Stimulated activated naive B cell treated with anti-CD40 and anti-IgM and Interleukin-4, amounts not matched to agents 10 μg/mL and 1 μg/mL and 100 μg/mL, for 72 hours (primary cell): ENCODE measurements at regions not wholly inside any gene's neighbourhood (a gene's known extent, or its start where the extent isn't known, plus 50 kb on each side); places are given as distances from the start of the nearest gene placed in this dataset.

Experiments used
- ATAC-seq, 2 donors: fragments of 150-1000 bp; cut with Tn5 transposase; replicated peaks; 2 replicates each; pipeline ENCODE4 v1.10.0; 2021; ENCODE audit warnings: moderate library complexity in 1 of 2
- DNase-seq: peaks from one replicate; pipeline ENCODE4 v3.0.0; 2021
- H3K27ac Mint-ChIP-seq: one replicate; pipeline ENCODE4 v1.8.0; 2022; ENCODE audit warnings: mild to moderate bottlenecking, mixed read lengths
- H3K27me3 Mint-ChIP-seq, 2 donors: one replicate each; pipeline ENCODE4 v1.8.0; 2022; ENCODE audit warnings: mixed read lengths in 2 of 2
- H3K36me3 Mint-ChIP-seq, 2 donors: one replicate each; pipeline ENCODE4 v1.8.0; 2022; ENCODE audit warnings: mixed read lengths in 2 of 2, mild to moderate bottlenecking in 1 of 2
- H3K4me1 Mint-ChIP-seq, 2 donors: one replicate each; pipeline ENCODE4 v1.8.0; 2022; ENCODE audit warnings: mixed read lengths in 2 of 2, mild to moderate bottlenecking in 1 of 2
- H3K4me3 Mint-ChIP-seq, 2 donors: one replicate each; pipeline ENCODE4 v1.8.0; 2022; ENCODE audit warnings: mild to moderate bottlenecking in 2 of 2, mixed read lengths in 2 of 2, moderate library complexity in 1 of 2
- H3K9me3 Mint-ChIP-seq, 2 donors: one replicate each; pipeline ENCODE4 v1.8.0; 2022; ENCODE audit warnings: mixed read lengths in 2 of 2, mild to moderate bottlenecking in 1 of 2

DNA sequence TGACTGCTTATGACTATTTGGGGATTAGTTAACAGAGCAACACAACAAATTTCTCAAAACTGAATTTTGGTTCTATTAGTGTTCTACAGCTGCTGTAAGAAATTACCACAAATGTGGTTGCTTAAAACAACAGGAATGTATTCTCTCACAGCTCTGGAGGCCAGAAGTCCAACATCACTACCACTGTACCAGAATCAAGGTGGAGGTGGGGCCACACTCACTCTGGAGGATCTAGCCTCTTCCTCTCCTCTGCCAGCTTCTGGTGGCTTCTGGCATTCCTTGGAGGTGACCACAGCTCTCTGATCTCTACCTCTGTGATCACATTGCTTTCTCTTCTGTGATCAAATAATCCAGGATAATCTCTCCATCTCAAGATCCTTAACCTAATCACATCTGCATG is 194.7 kb upstream of the BMPER start:
- H3K4me3 Mint-ChIP-seq: no peak overlapping the region
- H3K9me3 Mint-ChIP-seq: peaks cover 0 to 2% of the 10 kb centered on the region in 2 donors
- peaks cover 0 to 2% of the 10 kb centered on the region in 2 donors for H3K36me3 Mint-ChIP-seq
- no peak for ATAC-seq
- no peak for DNase-seq
- H3K4me1 Mint-ChIP-seq: no peaks in the 10 kb centered on the region
- H3K27me3 Mint-ChIP-seq: peaks cover 10 to 15% of the 10 kb centered on the region in 2 donors
- no peak overlapping the region for H3K27ac Mint-ChIP-seq

DNA sequence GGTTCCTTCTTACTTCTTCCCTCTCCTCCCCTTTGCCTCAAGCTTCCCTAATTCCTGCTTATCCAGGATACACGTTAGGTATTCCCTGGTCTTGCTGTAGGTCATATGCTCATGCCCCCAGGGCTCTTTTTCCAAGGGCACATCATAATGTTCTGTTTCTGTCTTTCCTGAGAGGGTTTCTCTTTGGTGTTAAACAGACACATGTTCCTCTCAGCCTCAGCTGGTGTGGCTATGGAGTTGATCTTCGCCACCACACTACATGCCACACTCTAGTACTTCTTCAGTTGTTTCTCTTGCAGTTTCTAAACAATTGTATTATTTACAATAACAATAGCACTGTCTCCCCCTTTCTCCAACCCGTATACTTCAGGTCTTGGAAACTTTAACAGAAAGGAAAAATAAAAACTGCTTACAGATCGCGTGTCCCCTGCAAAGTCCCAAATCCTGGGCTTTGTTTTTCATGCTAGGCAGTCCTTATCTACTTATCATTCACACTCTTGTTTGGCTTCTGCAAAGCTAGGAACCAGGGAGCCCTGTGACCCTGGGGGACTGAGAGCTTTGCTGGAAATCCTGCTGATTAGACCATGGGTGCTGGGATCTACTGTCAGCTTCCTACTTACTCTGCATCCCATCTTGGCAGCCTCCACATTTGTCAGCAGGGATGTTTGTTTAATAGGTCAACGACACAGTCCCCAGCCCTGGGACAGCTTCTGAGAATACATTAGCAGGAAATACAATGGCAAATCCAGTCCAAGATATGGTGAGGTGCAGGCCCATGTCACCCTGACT is 193.9 kb upstream of the BMPER start:
- H3K27ac Mint-ChIP-seq: no peak overlapping the region
- peaks cover 0 to 2% of the 10 kb centered on the region in 2 donors for H3K36me3 Mint-ChIP-seq
- peaks cover 10 to 15% of the 10 kb centered on the region in 2 donors for H3K27me3 Mint-ChIP-seq
- no peak overlapping the region for H3K4me3 Mint-ChIP-seq
- H3K4me1 Mint-ChIP-seq: no peaks in the 10 kb centered on the region
- H3K9me3 Mint-ChIP-seq: peaks cover 0 to 2% of the 10 kb centered on the region in 2 donors
- ATAC-seq (no peak), DNase-seq (no peak)

DNA sequence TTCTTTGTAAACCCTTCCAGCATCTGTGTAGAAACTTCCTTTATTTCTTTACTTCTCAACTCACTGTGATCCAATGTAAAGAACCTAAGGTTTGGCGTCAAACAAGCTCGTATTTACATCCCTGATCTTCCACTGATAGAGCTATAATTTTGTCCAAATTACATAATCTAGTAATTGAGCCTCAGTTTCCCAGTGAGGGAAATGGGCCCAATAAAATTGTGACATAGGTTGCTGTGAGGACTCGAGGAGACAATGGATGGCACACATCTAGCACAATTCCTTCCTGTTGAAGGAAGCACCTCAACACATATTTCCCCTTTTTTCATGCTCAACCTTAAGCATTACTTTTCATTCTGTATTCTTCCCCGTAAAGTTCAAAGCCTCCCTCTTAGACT is 193.3 kb upstream of the BMPER start:
- Mint-ChIP-seq H3K27ac (no peak overlapping the region), H3K9me3 (peaks cover 0 to 2% of the 10 kb centered on the region in 2 donors), H3K27me3 (peaks cover 10 to 15% of the 10 kb centered on the region in 2 donors), H3K4me3 (no peak overlapping the region), H3K4me1 (no peaks in the 10 kb centered on the region), H3K36me3 (peaks cover 0 to 2% of the 10 kb centered on the region in 2 donors)
- DNase-seq (no peak), ATAC-seq (no peak)

DNA sequence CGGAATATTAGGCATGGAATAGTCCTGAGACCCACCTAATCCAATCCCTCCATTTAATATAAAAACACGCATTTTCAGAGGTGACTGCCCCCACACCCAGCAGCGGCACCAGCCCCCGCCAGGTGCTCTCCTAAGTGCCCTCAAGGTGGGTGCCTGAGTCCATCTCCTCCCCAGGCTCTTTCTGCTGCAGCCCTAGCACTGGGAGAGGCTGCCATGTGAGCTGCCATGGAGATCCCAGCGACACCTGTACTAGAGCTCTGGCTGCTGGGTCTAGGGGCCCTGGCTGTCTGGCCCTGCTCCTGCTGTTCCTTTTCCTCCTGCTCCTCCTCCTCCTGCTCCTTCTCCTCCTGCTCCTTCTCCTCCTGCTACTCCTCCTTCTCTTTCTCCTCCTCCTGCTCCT is 191.1 kb upstream of the BMPER start:
- DNase-seq: no peak
- Mint-ChIP-seq H3K4me1 (no peaks in the 10 kb centered on the region), H3K36me3 (peaks cover under 1 to 2% of the 10 kb centered on the region in 2 donors), H3K27me3 (peaks cover 13 to 21% of the 10 kb centered on the region in 2 donors), H3K4me3 (no peak overlapping the region), H3K27ac (no peak overlapping the region), H3K9me3 (peaks cover 0 to 2% of the 10 kb centered on the region in 2 donors)
- ATAC-seq: no peak

DNA sequence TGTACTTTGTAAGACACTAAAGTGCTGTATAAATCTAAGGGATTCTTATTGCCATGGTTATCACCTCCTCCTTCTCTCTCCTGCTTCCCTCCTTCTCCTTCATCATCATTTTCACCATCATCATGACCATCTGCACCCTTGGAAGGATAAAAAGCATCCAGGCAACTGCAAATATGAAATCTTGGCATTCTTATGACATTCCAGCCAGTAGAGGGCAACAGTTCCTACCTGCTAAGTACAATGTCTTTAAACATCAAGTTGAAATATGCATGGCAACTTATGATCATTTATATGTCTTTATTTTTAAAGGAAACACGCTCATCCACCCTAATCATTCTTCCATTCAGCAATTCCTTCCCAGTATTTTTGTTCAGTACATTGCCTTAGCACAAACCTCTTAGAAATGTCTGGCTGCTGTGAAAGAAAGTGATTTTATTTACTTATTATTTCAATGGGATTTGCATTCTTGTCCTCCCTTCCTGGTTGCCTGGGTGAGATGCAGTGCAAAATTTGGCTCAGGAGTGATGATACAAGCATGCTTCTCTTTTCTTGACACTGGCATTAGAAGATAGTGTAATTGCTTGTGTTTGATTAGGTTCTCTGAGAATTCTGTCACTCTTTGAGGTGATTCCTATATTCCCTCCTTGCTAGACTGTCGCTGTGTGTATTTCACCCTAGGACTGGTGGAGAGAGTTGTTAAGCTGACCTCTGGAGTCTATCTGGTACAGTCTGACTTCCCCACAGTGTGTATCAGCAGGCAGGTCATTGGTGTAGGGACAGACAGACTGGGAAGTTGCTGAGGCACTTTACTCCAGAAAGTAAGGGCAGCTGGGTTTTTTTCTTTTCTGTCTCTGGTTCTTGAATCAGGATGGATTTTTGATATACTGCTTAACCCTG is 188.5 kb upstream of the BMPER start:
- peaks cover 13 to 21% of the 10 kb centered on the region in 2 donors for H3K27me3 Mint-ChIP-seq
- DNase-seq: no peak
- H3K27ac Mint-ChIP-seq: no peak overlapping the region
- H3K4me1 Mint-ChIP-seq: no peaks in the 10 kb centered on the region
- peaks cover 3 to 5% of the 10 kb centered on the region in 2 donors for H3K36me3 Mint-ChIP-seq
- ATAC-seq: no peak
- no peak overlapping the region for H3K4me3 Mint-ChIP-seq
- H3K9me3 Mint-ChIP-seq: peaks cover 0 to 2% of the 10 kb centered on the region in 2 donors

DNA sequence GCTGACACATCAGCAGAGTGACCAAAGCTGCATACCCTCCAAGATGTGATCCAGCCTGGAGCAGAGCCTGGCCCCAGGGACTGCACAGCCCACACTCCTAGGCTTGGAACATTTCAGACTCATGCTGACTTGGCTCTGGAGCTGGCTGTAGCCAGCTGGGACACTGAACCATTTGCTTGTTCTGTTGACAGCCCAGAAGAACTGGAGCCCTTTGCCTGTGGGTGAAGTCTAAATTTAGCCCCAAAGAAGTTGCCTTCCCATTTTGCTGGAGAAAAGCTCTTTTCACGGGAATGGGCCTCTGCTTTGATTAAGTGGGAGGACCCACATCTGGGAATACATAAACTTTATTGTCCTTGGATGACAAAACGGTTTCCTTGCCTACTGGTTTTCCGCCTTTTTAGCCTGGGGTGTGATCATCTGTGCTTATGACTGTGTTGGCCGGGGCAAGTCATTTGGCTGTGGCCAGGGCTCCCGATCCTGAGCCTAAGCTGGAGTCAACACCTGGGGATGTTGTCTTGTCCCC is 186.2 kb upstream of the BMPER start:
- H3K9me3 Mint-ChIP-seq: peaks cover 0 to 2% of the 10 kb centered on the region in 2 donors
- no peak for DNase-seq
- H3K4me1 Mint-ChIP-seq: no peaks in the 10 kb centered on the region
- H3K4me3 Mint-ChIP-seq: no peak overlapping the region
- peaks cover 13 to 20% of the 10 kb centered on the region in 2 donors for H3K27me3 Mint-ChIP-seq
- ATAC-seq: no peak
- H3K27ac Mint-ChIP-seq: no peak overlapping the region
- H3K36me3 Mint-ChIP-seq: peaks cover 3 to 5% of the 10 kb centered on the region in 2 donors

DNA sequence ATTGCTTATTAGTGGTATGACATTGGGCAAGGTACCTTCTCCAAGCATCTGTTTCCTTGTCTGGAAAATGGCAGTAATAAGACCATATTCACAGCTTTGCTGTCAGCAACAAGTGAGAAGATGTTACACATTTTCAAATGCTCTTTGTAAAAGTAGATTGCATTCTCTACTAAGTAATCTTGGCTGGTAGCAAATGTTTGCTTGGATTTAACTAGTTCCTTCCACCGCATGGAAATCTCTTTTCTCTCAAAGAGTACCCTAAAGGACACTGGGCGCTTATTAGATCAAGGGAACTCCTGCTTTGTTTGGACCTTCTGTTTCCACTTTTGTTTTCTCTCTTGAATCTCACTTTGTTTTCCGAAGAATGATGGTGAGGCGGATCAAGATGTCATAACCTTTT is 185.2 kb upstream of the BMPER start:
- Mint-ChIP-seq H3K9me3 (no peaks in the 10 kb centered on the region), H3K4me3 (no peak overlapping the region), H3K27me3 (peaks cover 4 to 10% of the 10 kb centered on the region in 2 donors), H3K36me3 (peaks cover 3% of the 10 kb centered on the region in 2 donors), H3K4me1 (no peaks in the 10 kb centered on the region), H3K27ac (no peak overlapping the region)
- ATAC-seq (no peak), DNase-seq (no peak)

DNA sequence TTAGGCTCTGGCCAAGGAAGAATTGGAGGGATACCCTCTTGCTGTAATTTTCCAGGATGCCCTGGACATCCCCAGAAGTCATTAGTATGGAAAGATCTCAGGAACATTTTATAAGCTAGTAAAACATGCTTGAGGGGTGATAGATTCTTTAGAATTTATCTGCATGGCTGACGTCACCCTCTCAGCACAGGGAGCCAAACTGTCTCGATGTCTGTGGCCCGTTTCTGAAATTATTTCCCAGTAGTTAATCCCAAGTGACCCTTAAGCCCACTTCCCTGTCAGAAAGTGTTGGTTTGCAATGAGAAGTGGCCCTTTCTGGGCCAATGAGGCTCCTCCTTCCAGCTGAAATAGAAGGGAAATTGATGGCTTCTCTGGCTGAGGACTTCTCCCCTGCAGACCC is 184.5 kb upstream of the BMPER start:
- Mint-ChIP-seq H3K9me3 (no peaks in the 10 kb centered on the region), H3K4me3 (no peak overlapping the region), H3K36me3 (peaks cover 3% of the 10 kb centered on the region in 2 donors), H3K4me1 (no peaks in the 10 kb centered on the region), H3K27me3 (peaks cover 3 to 6% of the 10 kb centered on the region in 2 donors), H3K27ac (no peak overlapping the region)
- ATAC-seq (no peak), DNase-seq (no peak)

DNA sequence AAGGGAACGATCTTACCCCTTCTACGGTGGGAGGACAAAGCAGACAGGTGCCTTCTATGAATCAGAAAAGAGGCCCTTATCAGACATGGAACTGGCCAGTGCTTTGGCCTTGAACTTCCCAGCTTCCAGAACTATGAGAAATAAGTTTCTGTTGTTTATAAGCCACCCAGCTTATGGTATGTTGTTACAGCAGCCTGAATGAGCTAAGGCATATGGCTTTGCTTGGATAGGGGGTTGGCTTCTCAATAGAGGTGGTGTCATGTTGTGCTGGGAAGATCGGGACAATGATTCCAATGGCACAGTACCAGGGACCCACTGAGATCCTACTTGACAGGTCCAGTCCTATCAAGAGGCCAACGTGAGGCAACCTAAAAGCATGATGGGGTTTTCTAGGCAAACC is 183.4 kb upstream of the BMPER start:
- Mint-ChIP-seq H3K27ac (no peak overlapping the region), H3K4me3 (no peak overlapping the region), H3K9me3 (no peaks in the 10 kb centered on the region), H3K4me1 (no peaks in the 10 kb centered on the region), H3K27me3 (peaks cover 3 to 6% of the 10 kb centered on the region in 2 donors), H3K36me3 (peaks cover 3% of the 10 kb centered on the region in 2 donors)
- no peak for DNase-seq
- ATAC-seq: no peak

DNA sequence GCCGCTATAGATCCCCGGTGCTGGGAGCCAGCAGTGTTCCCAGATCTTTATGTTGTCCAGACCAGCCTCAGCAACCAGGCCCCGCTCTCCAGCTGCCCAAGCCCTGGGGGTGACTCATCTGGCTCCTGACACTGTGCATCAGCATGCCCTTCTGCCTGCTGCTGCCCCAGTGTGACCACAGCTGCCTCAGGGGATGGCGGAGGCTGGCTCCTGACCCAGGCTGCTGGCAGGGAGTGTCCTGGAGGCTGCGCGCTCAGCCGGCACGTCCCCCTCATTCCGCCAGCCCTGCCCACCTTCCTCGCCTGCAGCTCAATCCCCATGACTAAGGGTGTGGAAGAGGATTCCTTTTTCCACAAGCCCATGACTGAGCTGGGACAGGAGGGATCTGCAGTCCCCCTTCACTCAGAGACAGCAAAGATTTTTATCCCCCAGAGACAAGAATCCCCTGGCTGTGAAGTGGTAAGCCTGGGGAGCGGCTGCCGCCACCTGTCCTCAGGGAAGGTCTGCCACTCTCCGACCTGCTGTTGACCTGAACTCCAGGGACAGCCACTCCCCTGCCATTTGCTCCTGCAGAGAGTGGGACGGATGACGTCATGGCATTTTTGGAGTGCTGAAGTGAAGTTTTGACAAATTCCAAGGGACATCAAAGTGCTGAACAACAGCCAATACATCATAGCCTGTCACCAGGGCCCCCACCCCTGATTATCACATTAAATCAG is 182.8 kb upstream of the BMPER start:
- Mint-ChIP-seq H3K27ac (no peak overlapping the region), H3K4me3 (no peak overlapping the region), H3K36me3 (peaks cover 3% of the 10 kb centered on the region in 2 donors), H3K4me1 (no peaks in the 10 kb centered on the region), H3K9me3 (no peaks in the 10 kb centered on the region), H3K27me3 (peaks cover 0 to under 1% of the 10 kb centered on the region in 2 donors)
- DNase-seq (no peak), ATAC-seq (no peak)

DNA sequence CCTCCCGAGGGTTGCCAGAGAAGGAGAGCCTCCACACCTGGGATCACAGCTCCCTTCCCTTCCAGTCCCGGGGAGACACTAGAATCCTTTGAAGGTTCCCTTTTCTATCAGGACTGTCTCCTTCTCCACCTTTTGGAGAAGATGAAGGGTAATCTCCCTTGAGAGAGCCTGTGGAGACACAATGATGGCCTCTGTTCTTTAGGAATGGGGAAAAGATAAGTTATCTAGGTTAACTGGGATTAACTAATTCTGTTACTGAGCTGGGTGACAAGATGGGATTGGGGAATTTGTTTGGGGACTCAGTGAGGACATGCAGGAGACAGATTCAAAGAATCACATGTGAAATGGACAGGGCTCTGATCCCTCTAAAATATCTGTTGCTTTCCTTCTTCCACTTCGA is 181.1 kb upstream of the BMPER start:
- no peak for ATAC-seq

DNA sequence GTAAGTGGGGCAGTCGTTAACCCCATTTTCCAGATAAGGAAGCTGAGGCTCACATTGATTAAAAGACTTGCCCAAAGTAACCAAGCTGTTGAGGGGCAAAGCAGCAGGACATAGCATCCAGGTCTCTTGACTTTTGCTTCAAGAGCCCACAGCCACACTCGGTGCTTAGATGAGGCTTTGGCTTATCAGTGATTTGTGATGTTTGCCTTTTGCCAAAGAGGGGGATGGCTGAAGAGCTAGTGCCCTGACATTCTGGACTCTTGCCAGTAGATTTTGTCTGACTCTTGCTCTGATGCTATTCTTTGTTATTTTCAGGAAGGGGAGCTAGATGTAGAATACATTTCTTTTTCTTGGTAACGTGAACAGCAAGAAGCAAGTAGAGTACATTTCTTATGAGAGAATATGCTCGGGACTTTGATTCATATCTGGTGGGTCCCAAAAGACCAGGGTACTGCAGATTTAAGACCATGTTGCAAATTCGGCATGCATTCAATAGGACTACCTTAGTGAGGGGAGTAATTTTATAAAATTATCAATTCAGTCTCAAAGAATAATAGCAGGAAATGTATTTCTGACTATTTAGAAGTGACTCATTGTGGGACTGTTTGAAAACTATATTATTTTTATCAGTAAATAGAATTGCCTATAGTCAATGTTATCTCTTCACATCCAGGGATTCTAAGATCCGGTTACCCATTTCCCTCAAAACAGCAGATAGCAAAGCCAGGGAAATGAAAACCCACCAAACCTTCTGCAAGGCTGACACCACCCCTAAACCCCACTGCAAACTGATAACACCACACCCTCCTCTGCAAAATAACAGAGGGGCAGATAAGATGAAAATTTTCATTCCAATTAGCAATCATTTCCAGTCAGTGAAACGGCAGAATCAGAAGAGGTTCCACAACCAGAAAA is 180.0 kb upstream of the BMPER start:
- Mint-ChIP-seq H3K36me3 (peaks cover 0 to 4% of the 10 kb centered on the region in 2 donors), H3K27me3 (no peaks in the 10 kb centered on the region), H3K9me3 (peaks cover 0 to 4% of the 10 kb centered on the region in 2 donors), H3K4me3 (no peak overlapping the region), H3K27ac (no peak overlapping the region), H3K4me1 (no peaks in the 10 kb centered on the region)
- no peak for ATAC-seq
- DNase-seq: no peak

More for the DNA sequence above, 181.1 kb upstream of the BMPER start:
- no peak for DNase-seq
- Mint-ChIP-seq H3K4me3 (no peak overlapping the region), H3K36me3 (peaks cover 3% of the 10 kb centered on the region in 2 donors), H3K9me3 (no peaks in the 10 kb centered on the region), H3K27me3 (no peaks in the 10 kb centered on the region), H3K4me1 (no peaks in the 10 kb centered on the region), H3K27ac (no peak overlapping the region)

DNA sequence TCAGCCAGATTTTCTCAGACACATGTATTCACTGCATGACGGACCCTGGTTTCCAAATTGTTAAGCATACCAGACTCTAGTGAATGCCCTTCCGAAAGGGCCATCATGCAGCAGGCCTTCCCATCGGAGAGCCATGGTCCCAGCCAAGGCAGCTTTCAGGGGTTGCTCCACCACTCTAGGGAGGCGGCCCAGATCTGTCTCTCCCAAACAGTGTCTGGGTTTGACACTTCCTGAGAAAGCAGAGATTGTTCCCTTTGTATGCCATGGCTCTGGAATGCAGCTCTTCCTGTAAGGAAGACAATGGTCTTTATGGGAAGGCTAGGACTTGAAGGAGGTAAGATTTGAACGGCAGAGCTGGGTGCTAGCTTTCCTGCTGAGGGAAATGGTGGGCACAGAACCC is 178.8 kb upstream of the BMPER start:
- H3K27me3 Mint-ChIP-seq: no peaks in the 10 kb centered on the region
- H3K4me1 Mint-ChIP-seq: no peaks in the 10 kb centered on the region
- peaks cover 0 to 4% of the 10 kb centered on the region in 2 donors for H3K9me3 Mint-ChIP-seq
- ATAC-seq (no peak), DNase-seq (no peak)
- H3K27ac Mint-ChIP-seq: no peak overlapping the region
- peaks cover 0 to 8% of the 10 kb centered on the region in 2 donors for H3K36me3 Mint-ChIP-seq
- H3K4me3 Mint-ChIP-seq: no peak overlapping the region
